Astrocyte (in vitro differentiated cells and primary cell): ENCODE measurements at regions not wholly inside any gene's neighbourhood (a gene's known extent, or its start where the extent isn't known, plus 50 kb on each side); places are given as distances from the start of the nearest gene placed in this dataset.
"Not testable (repeated sequence)": the region's sequence is repeated elsewhere in the genome, so short reads cannot be mapped to it uniquely, and the experiment has no call there.

Source experiments
- DNase-seq: peaks from one replicate; pipeline ENCODE4 v3.0.0-alpha.2; 2010; ENCODE audit warnings: low read depth
- FAIRE-seq: peaks from 2 replicates; lab custom pipeline; 2011; peaks lifted over from hg19 to GRCh38; lab: Jason Lieb, UNC
- H2AFZ ChIP-seq: 2 replicates; pipeline ENCODE4 v1.6.0; 2012; ENCODE audit warnings: low read depth, low read length, inconsistent platforms
- H3K27ac ChIP-seq: 2 replicates; pipeline ENCODE4 v1.5.1; 2011; ENCODE audit warnings: low read depth, low read length, inconsistent platforms
- H3K27me3 ChIP-seq: 2 replicates; pipeline ENCODE4 v1.6.0; 2011; ENCODE audit warnings: low read length, inconsistent platforms; ENCODE audit not compliant: insufficient read depth
- H3K36me3 ChIP-seq: 2 replicates; pipeline ENCODE4 v1.5.1; 2011; ENCODE audit warnings: low read length, inconsistent platforms; ENCODE audit not compliant: insufficient read depth
- H3K4me1 ChIP-seq: 2 replicates; pipeline ENCODE4 v1.5.1; 2011; ENCODE audit warnings: low read length, inconsistent platforms; ENCODE audit not compliant: insufficient read depth
- H3K4me2 ChIP-seq: 2 replicates; pipeline ENCODE4 v1.6.0; 2012; ENCODE audit warnings: low read length, inconsistent platforms
- H3K4me3 ChIP-seq: 2 replicates; pipeline ENCODE4 v1.5.1; 2011; ENCODE audit warnings: low read depth, mild to moderate bottlenecking, low read length, inconsistent platforms; ENCODE audit not compliant: insufficient read depth
- H3K79me2 ChIP-seq: 2 replicates; pipeline ENCODE4 v1.6.0; 2012; ENCODE audit warnings: mild to moderate bottlenecking, low read length, inconsistent platforms; ENCODE audit not compliant: insufficient read depth
- H3K9ac ChIP-seq: 2 replicates; pipeline ENCODE4 v1.6.0; 2012; ENCODE audit warnings: mild to moderate bottlenecking, low read length, inconsistent platforms
- H3K9me3 ChIP-seq: 2 replicates; pipeline ENCODE4 v1.5.1; 2012; ENCODE audit warnings: low read depth, mild to moderate bottlenecking, low read length, inconsistent platforms; ENCODE audit not compliant: insufficient read depth
- H4K20me1 ChIP-seq: 2 replicates; pipeline ENCODE4 v1.6.0; 2012; ENCODE audit warnings: low read length, inconsistent platforms; ENCODE audit not compliant: insufficient read depth
- H3K27ac Mint-ChIP-seq: one replicate; pipeline ENCODE4 v1.8.0; 2021; ENCODE audit warnings: mild to moderate bottlenecking, mixed read lengths; ENCODE audit not compliant: unreplicated experiment
- H3K27me3 Mint-ChIP-seq: one replicate; pipeline ENCODE4 v1.8.0; 2021; ENCODE audit warnings: low read depth, mixed read lengths; ENCODE audit not compliant: unreplicated experiment
- H3K36me3 Mint-ChIP-seq: one replicate; pipeline ENCODE4 v1.8.0; 2021; ENCODE audit warnings: low read depth, mixed read lengths; ENCODE audit not compliant: unreplicated experiment
- H3K4me1 Mint-ChIP-seq: one replicate; pipeline ENCODE4 v1.8.0; 2021; ENCODE audit warnings: low read depth, mixed read lengths; ENCODE audit not compliant: unreplicated experiment
- H3K4me3 Mint-ChIP-seq: one replicate; pipeline ENCODE4 v1.8.0; 2021; ENCODE audit warnings: mild to moderate bottlenecking, moderate library complexity, mixed read lengths; ENCODE audit not compliant: unreplicated experiment
- H3K9me3 Mint-ChIP-seq: one replicate; pipeline ENCODE4 v1.8.0; 2021; ENCODE audit warnings: mild to moderate bottlenecking, mixed read lengths; ENCODE audit not compliant: unreplicated experiment
- EZH2 ChIP-seq: IDR thresholded peaks from 2 replicates; pipeline ENCODE4 v1.6.1; 2012; ENCODE audit warnings: mild to moderate bottlenecking, low read length, inconsistent platforms; ENCODE audit not compliant: insufficient read depth
- TF ChIP-seq, protein P1 (sequence below): IDR thresholded peaks from 2 replicates; pipeline ENCODE4 v1.5.1; 2011; ENCODE audit warnings: low read depth, mild to moderate bottlenecking, inconsistent platforms, low read length, moderate library complexity; ENCODE audit not compliant: insufficient read depth

DNA sequence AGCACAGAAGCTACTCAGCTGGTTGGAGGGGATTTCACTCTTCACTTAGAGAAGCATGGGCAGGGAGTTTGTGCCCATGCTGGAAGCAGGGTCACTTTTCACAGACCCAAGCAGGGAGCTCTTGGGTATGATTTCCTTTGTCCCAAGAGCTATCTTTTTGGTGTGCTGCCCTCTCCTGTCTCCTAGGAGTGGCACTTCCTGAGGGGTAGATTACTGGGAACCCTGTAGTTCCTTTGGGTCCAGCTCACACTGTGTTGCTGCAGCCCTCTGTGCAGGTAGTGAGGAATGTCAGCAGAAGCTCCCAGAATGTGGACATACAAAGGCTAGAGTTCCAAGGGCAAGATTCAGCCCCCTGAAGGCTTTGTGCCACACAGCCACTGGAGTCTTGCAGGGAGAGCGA, 537.1 kb upstream of the ANO3 start:
- no peaks in the 10 kb centered on the region for H3K36me3 Mint-ChIP-seq

DNA sequence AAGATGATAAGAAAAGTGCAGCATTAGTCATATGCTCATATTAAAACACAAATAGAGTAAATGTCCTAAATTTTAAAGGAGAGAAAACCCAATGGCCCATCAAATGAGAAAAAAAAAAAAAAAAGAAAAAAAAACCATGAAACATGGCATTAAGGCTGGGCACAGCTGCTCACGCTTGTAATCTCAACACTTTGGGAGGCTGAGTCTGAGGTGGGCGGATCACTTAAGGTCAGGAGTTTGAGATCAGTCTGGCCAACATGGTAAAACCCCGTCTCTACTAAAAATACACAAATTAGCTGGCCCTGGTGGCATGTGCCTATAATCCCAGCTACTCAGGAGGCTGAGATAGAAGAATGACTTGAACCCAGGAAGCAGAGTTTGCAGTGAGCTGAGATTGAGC, 515.5 kb upstream of the ANO3 start:
- no peak overlapping the region for H2AFZ ChIP-seq
- DNase-seq, result no peak
- peaks cover 1% of the 10 kb centered on the region for H3K9me3 Mint-ChIP-seq
- H3K36me3 Mint-ChIP-seq, result no peaks in the 10 kb centered on the region
- H3K4me3 ChIP-seq, result no peak overlapping the region
- H4K20me1 ChIP-seq, result no peaks in the 10 kb centered on the region
- no peaks in the 10 kb centered on the region for H3K27me3 Mint-ChIP-seq
- H3K9ac ChIP-seq, result no peak overlapping the region
- no peak overlapping the region for H3K4me3 Mint-ChIP-seq
- no peaks in the 10 kb centered on the region for H3K4me1 ChIP-seq
- H3K27ac ChIP-seq, result no peak overlapping the region
- H3K27ac Mint-ChIP-seq, result no peak overlapping the region
- no peaks in the 10 kb centered on the region for H3K27me3 ChIP-seq
- no peak overlapping the region for H3K4me2 ChIP-seq
- no peaks in the 10 kb centered on the region for H3K79me2 ChIP-seq
- H3K4me1 Mint-ChIP-seq, result no peaks in the 10 kb centered on the region
- TF ChIP-seq, protein P1, sequence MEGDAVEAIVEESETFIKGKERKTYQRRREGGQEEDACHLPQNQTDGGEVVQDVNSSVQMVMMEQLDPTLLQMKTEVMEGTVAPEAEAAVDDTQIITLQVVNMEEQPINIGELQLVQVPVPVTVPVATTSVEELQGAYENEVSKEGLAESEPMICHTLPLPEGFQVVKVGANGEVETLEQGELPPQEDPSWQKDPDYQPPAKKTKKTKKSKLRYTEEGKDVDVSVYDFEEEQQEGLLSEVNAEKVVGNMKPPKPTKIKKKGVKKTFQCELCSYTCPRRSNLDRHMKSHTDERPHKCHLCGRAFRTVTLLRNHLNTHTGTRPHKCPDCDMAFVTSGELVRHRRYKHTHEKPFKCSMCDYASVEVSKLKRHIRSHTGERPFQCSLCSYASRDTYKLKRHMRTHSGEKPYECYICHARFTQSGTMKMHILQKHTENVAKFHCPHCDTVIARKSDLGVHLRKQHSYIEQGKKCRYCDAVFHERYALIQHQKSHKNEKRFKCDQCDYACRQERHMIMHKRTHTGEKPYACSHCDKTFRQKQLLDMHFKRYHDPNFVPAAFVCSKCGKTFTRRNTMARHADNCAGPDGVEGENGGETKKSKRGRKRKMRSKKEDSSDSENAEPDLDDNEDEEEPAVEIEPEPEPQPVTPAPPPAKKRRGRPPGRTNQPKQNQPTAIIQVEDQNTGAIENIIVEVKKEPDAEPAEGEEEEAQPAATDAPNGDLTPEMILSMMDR, result no peak
- TF ChIP-seq EZH2, result no peak
- no peaks in the 10 kb centered on the region for H3K9me3 ChIP-seq
- FAIRE-seq, result no peak
- H3K36me3 ChIP-seq, result no peaks in the 10 kb centered on the region

More for the DNA sequence above, 537.1 kb upstream of the ANO3 start:
- H3K4me1 ChIP-seq, result no peaks in the 10 kb centered on the region
- Mint-ChIP-seq H3K27me3 (no peaks in the 10 kb centered on the region), H3K4me1 (peaks cover 7% of the 10 kb centered on the region), H3K4me3 (no peak overlapping the region), H3K27ac (no peak overlapping the region), H3K9me3 (no peaks in the 10 kb centered on the region)
- no peak overlapping the region for H3K9ac ChIP-seq
- no peak overlapping the region for H3K27ac ChIP-seq
- no peak overlapping the region for H2AFZ ChIP-seq
- FAIRE-seq (no peak), DNase-seq (no peak)
- H3K4me3 ChIP-seq, result no peak overlapping the region
- TF ChIP-seq, protein P1, result no peak
- no peak for TF ChIP-seq EZH2
- no peaks in the 10 kb centered on the region for H3K79me2 ChIP-seq
- no peaks in the 10 kb centered on the region for H3K9me3 ChIP-seq
- no peaks in the 10 kb centered on the region for H3K36me3 ChIP-seq
- H4K20me1 ChIP-seq, result no peaks in the 10 kb centered on the region
- H3K4me2 ChIP-seq, result no peak overlapping the region
- H3K27me3 ChIP-seq, result no peaks in the 10 kb centered on the region

DNA sequence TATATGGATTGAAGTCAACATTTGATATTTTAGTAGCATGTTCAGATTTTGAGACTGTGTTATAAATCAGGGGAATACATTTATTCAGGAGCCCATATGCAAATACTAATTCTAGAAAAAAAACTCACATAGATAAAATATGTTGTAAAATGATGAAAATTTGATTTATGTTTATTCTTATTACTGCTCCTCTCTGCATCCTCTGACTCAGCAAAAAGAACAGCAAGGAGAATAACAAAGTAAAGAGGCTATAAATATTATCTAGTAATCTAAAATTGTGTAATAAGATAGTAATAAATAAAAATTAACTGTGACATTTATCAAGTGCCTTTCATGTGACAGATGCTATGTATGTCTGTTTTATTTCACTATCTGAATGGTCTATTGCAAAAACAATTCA, 507.2 kb upstream of the ANO3 start:
- TF ChIP-seq EZH2, result no peak
- H4K20me1 ChIP-seq, result no peaks in the 10 kb centered on the region
- FAIRE-seq, result no peak
- no peak overlapping the region for H3K27ac Mint-ChIP-seq
- no peaks in the 10 kb centered on the region for H3K27me3 ChIP-seq
- H2AFZ ChIP-seq, result no peak overlapping the region
- DNase-seq, result no peak
- H3K79me2 ChIP-seq, result no peaks in the 10 kb centered on the region
- no peak overlapping the region for H3K4me3 ChIP-seq
- H3K4me3 Mint-ChIP-seq, result no peak overlapping the region
- H3K9me3 ChIP-seq, result no peaks in the 10 kb centered on the region
- H3K36me3 ChIP-seq, result no peaks in the 10 kb centered on the region
- peaks cover 6% of the 10 kb centered on the region for H3K9me3 Mint-ChIP-seq
- H3K27me3 Mint-ChIP-seq, result no peaks in the 10 kb centered on the region
- H3K4me2 ChIP-seq, result no peak overlapping the region
- H3K4me1 Mint-ChIP-seq, result no peaks in the 10 kb centered on the region
- H3K36me3 Mint-ChIP-seq, result no peaks in the 10 kb centered on the region
- H3K4me1 ChIP-seq, result no peaks in the 10 kb centered on the region
- no peak overlapping the region for H3K27ac ChIP-seq
- no peak overlapping the region for H3K9ac ChIP-seq

DNA sequence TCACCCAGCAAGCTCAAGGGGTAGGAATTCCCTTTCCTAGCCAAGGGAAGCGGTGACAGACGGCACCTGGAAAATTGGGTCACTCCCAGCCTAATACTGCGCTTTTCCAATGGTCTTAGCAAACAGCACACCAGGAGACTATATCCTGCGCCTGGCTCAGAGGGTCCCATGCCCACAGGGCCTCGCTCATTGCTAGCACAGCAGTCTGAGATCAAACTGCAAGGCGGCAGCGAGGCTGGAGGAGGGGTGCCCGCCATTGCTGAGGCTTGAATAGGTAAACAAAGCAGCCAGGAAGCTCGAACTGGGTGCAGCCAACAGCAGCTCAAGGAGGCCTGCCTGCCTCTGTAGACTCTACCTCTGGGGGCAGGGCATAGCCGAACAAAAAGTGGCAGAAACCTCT, 500.4 kb upstream of the ANO3 start:
- not testable (repeated sequence) for H3K4me2 ChIP-seq, H3K36me3 ChIP-seq, H3K27ac Mint-ChIP-seq, DNase-seq, H3K4me3 Mint-ChIP-seq, H3K79me2 ChIP-seq, H2AFZ ChIP-seq, H4K20me1 ChIP-seq, H3K36me3 Mint-ChIP-seq, H3K27me3 ChIP-seq, H3K4me1 ChIP-seq, H3K4me1 Mint-ChIP-seq, H3K9ac ChIP-seq, H3K4me3 ChIP-seq, H3K27ac ChIP-seq, FAIRE-seq, H3K9me3 Mint-ChIP-seq, H3K9me3 ChIP-seq, H3K27me3 Mint-ChIP-seq
